GM18505 (cell line): ENCODE measurements at regions not wholly inside any gene's neighbourhood (a gene's known extent, or its start where the extent isn't known, plus 50 kb on each side); places are given as distances from the start of the nearest gene placed in this dataset.

Experiments
- ATAC-seq: cut with Tn5 transposase; IDR thresholded peaks from one replicate; pipeline ENCODE4 v1.9.1; 2021; ENCODE audit not compliant: unreplicated experiment
- POLR2A ChIP-seq: IDR thresholded peaks from 4 replicates; pipeline ENCODE4 v1.6.1; 2011; ENCODE audit warnings: borderline replicate concordance; ENCODE audit not compliant: insufficient read depth, insufficient read length; ENCODE audit errors: extremely low read depth

GRCh38 chr22:49362211-49362839 is 465.3 kb downstream of the BRD1 start:
- TF ChIP-seq POLR2A = no peak
- no peak for ATAC-seq

GRCh38 chr22:49361164-49361563 is 466.5 kb downstream of the BRD1 start:
- no peak for TF ChIP-seq POLR2A
- no peak for ATAC-seq

GRCh38 chr22:49360746-49361145 is 466.9 kb downstream of the BRD1 start:
- no peak for ATAC-seq
- no peak for TF ChIP-seq POLR2A

GRCh38 chr22:49359076-49359475 is 468.6 kb downstream of the BRD1 start:
- no peak for ATAC-seq
- no peak for TF ChIP-seq POLR2A

GRCh38 chr22:49357661-49358440 is 469.8 kb downstream of the BRD1 start:
- TF ChIP-seq POLR2A = no peak
- no peak for ATAC-seq

- no peak for ATAC-seq
- TF ChIP-seq POLR2A = no peak
Measured at GRCh38 chr22:49356428-49356827, 471.2 kb downstream of the BRD1 start.

- no peak for TF ChIP-seq POLR2A
Measured at GRCh38 chr22:49355211-49355920, 472.3 kb downstream of the BRD1 start.

GRCh38 chr22:49354516-49355210 is 473.0 kb downstream of the BRD1 start:
- no peak for ATAC-seq
- no peak for TF ChIP-seq POLR2A

More at GRCh38 chr22:49355211-49355920, 472.3 kb downstream of the BRD1 start:
- ATAC-seq = no peak

GRCh38 chr22:49353235-49353634 is 474.4 kb downstream of the BRD1 start:
- ATAC-seq = no peak
- no peak for TF ChIP-seq POLR2A

- TF ChIP-seq POLR2A = no peak
- ATAC-seq = no peak
Measured at GRCh38 chr22:49352361-49353169, 475.1 kb downstream of the BRD1 start.

GRCh38 chr22:49351761-49352227 is 475.9 kb downstream of the BRD1 start:
- no peak for TF ChIP-seq POLR2A
- no peak for ATAC-seq

GRCh38 chr22:49350441-49351121 is 477.1 kb downstream of the BRD1 start:
- TF ChIP-seq POLR2A = no peak
- no peak for ATAC-seq
